Keratinocyte (primary cell): ENCODE measurements at regions not wholly inside any gene's neighbourhood (a gene's known extent, or its start where the extent isn't known, plus 50 kb on each side); places are given as distances from the start of the nearest gene placed in this dataset.

ENCODE experiments used
- DNase-seq: peaks from one replicate; pipeline ENCODE4 v3.0.0-alpha.2; 2011; ENCODE audit warnings: low read depth, missing footprints, low spot score
- FAIRE-seq: peaks from 2 replicates; lab custom pipeline; 2011; peaks lifted over from hg19 to GRCh38; lab: Jason Lieb, UNC
- H2AFZ ChIP-seq: 2 replicates; pipeline ENCODE4 v1.6.0; 2012; ENCODE audit warnings: low read length, control low read depth, inconsistent platforms; ENCODE audit not compliant: control insufficient read depth
- H3K27ac ChIP-seq: 2 replicates; pipeline ENCODE4 v1.5.1; 2011; ENCODE audit warnings: low read length; ENCODE audit not compliant: control insufficient read depth, insufficient read depth
- H3K27me3 ChIP-seq: 3 replicates; pipeline ENCODE4 v1.6.0; 2011; ENCODE audit warnings: low read length; ENCODE audit not compliant: control insufficient read depth, insufficient read depth; ENCODE audit errors: extremely low read depth
- H3K36me3 ChIP-seq, 2 experiments: 2 replicates in 1 of 2; 3 replicates in 1 of 2; pipeline ENCODE4 v1.5.1; 2011; ENCODE audit warnings: low read length in 2 of 2, mild to moderate bottlenecking in 1 of 2; ENCODE audit not compliant: control insufficient read depth in 2 of 2, insufficient read depth in 2 of 2; ENCODE audit errors: extremely low read depth in 1 of 2
- H3K4me1 ChIP-seq: 3 replicates; pipeline ENCODE4 v1.5.1; 2011; ENCODE audit warnings: low read length; ENCODE audit not compliant: control insufficient read depth, insufficient read depth; ENCODE audit errors: extremely low read depth
- H3K4me2 ChIP-seq: 3 replicates; pipeline ENCODE4 v1.6.0; 2011; ENCODE audit warnings: low read depth, low read length; ENCODE audit not compliant: control insufficient read depth, insufficient read depth; ENCODE audit errors: extremely low read depth
- H3K4me3 ChIP-seq, 3 experiments: fragments of 200-600 bp in 1 of 3; sonication (generic) in 1 of 3; 2 replicates in 2 of 3; 3 replicates in 1 of 3; pipeline ENCODE4 v1.5.1; 2011 to 2016; ENCODE audit warnings: low read length in 3 of 3, mild to moderate bottlenecking in 3 of 3, control low read depth in 2 of 3, inconsistent platforms in 1 of 3, low read depth in 1 of 3, mixed read lengths in 1 of 3, mixed run types in 1 of 3, moderate library complexity in 1 of 3; ENCODE audit not compliant: control insufficient read depth in 2 of 3, insufficient read depth in 2 of 3; ENCODE audit errors: extremely low read depth in 1 of 3
- H3K79me2 ChIP-seq: 2 replicates; pipeline ENCODE4 v1.6.0; 2012; ENCODE audit warnings: low read length; ENCODE audit not compliant: control insufficient read depth, insufficient read depth
- H3K9ac ChIP-seq: 3 replicates; pipeline ENCODE4 v1.6.0; 2011; ENCODE audit warnings: low read length; ENCODE audit not compliant: control insufficient read depth, insufficient read depth; ENCODE audit errors: extremely low read depth
- H3K9me1 ChIP-seq: 3 replicates; pipeline ENCODE4 v1.6.0; 2011; ENCODE audit warnings: low read length; ENCODE audit not compliant: control insufficient read depth, insufficient read depth; ENCODE audit errors: extremely low read depth
- H3K9me3 ChIP-seq: 2 replicates; pipeline ENCODE4 v1.5.1; 2012; ENCODE audit warnings: low read depth, low read length; ENCODE audit not compliant: control insufficient read depth
- H4K20me1 ChIP-seq: 3 replicates; pipeline ENCODE4 v1.6.0; 2011; ENCODE audit warnings: low read length; ENCODE audit not compliant: control insufficient read depth, insufficient read depth; ENCODE audit errors: extremely low read depth
- EZH2 ChIP-seq: IDR thresholded peaks from one replicate; pipeline ENCODE4 v1.6.1; 2012; ENCODE audit warnings: inconsistent platforms, mild to moderate bottlenecking, low read length, moderate library complexity
- dilution Hi-C: fragments of 300-500 bp; cut with MboI; formaldehyde crosslinking; loops from one replicate; pipeline ENCODE4 v1.7.0; 2020; ENCODE audit warnings: low sequenced_read_pairs; ENCODE audit not compliant: extremely low pct_ligation_motif_present
- TF ChIP-seq, protein P1 (sequence below), 3 experiments: IDR thresholded peaks in 1 of 3; conservative IDR thresholded peaks in 1 of 3; optimal IDR thresholded peaks in 1 of 3; 2 replicates in 2 of 3; 3 replicates in 1 of 3; pipeline versions ENCODE3 to v1.5.1; 2011; ENCODE audit warnings: low read length in 3 of 3, mild to moderate bottlenecking in 3 of 3, moderate library complexity in 2 of 3, control low read depth in 1 of 3, inconsistent platforms in 1 of 3; ENCODE audit not compliant: insufficient read depth in 2 of 3; ENCODE audit errors: extremely low read depth in 1 of 3

DNA sequence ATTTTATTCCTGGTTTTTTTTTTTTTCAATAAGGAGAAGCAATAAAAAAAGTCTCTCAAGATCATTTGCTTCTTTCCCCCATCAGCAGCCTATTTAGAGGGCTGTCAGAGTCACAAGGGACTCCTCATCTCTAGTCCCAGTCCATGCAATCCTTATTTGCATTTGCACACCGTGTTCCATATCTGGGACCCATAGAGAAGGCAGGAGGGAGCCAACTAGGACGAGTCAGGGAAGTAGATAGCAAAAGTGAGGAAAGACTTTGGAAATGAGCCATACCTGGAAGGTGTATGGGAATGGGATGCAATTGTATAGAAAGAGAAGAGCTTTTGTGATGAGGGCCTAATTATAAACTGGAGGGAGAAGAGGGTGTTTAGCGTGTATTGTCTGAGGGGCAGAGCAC is 160.0 kb downstream of the PIK3R1 start:
- Histone ChIP-seq H3K4me1 (peaks cover 14% of the 10 kb centered on the region), H3K9ac (no peak overlapping the region), H3K79me2 (no peaks in the 10 kb centered on the region), H2AFZ (no peak overlapping the region), H3K9me1 (no peaks in the 10 kb centered on the region), H3K4me2 (no peak overlapping the region), H3K27ac (no peak overlapping the region), H3K27me3 (no peaks in the 10 kb centered on the region), H3K4me3 (no peak overlapping the region), H3K9me3 (no peaks in the 10 kb centered on the region), H4K20me1 (no peaks in the 10 kb centered on the region), H3K36me3 (no peaks in the 10 kb centered on the region)
- FAIRE-seq (no peak), DNase-seq (no peak)
- dilution Hi-C loops: no loop called here
- TF ChIP-seq EZH2: no peak
- TF ChIP-seq, protein P1, sequence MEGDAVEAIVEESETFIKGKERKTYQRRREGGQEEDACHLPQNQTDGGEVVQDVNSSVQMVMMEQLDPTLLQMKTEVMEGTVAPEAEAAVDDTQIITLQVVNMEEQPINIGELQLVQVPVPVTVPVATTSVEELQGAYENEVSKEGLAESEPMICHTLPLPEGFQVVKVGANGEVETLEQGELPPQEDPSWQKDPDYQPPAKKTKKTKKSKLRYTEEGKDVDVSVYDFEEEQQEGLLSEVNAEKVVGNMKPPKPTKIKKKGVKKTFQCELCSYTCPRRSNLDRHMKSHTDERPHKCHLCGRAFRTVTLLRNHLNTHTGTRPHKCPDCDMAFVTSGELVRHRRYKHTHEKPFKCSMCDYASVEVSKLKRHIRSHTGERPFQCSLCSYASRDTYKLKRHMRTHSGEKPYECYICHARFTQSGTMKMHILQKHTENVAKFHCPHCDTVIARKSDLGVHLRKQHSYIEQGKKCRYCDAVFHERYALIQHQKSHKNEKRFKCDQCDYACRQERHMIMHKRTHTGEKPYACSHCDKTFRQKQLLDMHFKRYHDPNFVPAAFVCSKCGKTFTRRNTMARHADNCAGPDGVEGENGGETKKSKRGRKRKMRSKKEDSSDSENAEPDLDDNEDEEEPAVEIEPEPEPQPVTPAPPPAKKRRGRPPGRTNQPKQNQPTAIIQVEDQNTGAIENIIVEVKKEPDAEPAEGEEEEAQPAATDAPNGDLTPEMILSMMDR (optimal IDR thresholded peaks at IDR 0.05 in 1 of 3, IDR thresholded peaks at IDR 0.05 in 1 of 3, conservative IDR thresholded peaks at IDR 0.05 in 1 of 3; ENCODE audit: extremely low read depth in 1 of 3, insufficient read depth in 2 of 3, low read length in 3 of 3): no peak

- no peaks in the 10 kb centered on the region for H4K20me1 ChIP-seq
- no peaks in the 10 kb centered on the region for H3K9me3 ChIP-seq
- peaks cover 14% of the 10 kb centered on the region for H3K4me1 ChIP-seq
- peak overlapping the region in 2 of 3 experiments; percentile 23 to 27 for H3K4me3 ChIP-seq
- no peaks in the 10 kb centered on the region for H3K9me1 ChIP-seq
- H3K9ac ChIP-seq: peak overlapping the region; percentile 18
- no peaks in the 10 kb centered on the region for H3K79me2 ChIP-seq
- DNase-seq (no peak), FAIRE-seq (peak; percentile 84)
- no peaks in the 10 kb centered on the region for H3K36me3 ChIP-seq
- H3K4me2 ChIP-seq: peak overlapping the region; percentile 66
- TF ChIP-seq, protein P1 (optimal IDR thresholded peaks at IDR 0.05 in 1 of 3, IDR thresholded peaks at IDR 0.05 in 1 of 3, conservative IDR thresholded peaks at IDR 0.05 in 1 of 3; ENCODE audit: extremely low read depth in 1 of 3, insufficient read depth in 2 of 3, low read length in 3 of 3): no peak
- TF ChIP-seq EZH2: no peak
- peak overlapping the region; percentile 82 for H2AFZ ChIP-seq
- H3K27me3 ChIP-seq: no peaks in the 10 kb centered on the region
- H3K27ac ChIP-seq: no peak overlapping the region
- dilution Hi-C loops: no loop called here
Observed at GRCh38 chr5:68376935-68377334, 161.4 kb downstream of the PIK3R1 start.
